ENCODE measurements at regions not wholly inside any gene's neighbourhood (a gene's known extent, or its start where the extent isn't known, plus 50 kb on each side); places are given as distances from the start of the nearest gene placed in this dataset.

GRCh38 chr18:38413193-38413592, 847.6 kb upstream of the CELF4 start:
- no peak overlapping the region for H3K4me3 ChIP-seq (ENCODE audit: low read depth, low read length)

DNA sequence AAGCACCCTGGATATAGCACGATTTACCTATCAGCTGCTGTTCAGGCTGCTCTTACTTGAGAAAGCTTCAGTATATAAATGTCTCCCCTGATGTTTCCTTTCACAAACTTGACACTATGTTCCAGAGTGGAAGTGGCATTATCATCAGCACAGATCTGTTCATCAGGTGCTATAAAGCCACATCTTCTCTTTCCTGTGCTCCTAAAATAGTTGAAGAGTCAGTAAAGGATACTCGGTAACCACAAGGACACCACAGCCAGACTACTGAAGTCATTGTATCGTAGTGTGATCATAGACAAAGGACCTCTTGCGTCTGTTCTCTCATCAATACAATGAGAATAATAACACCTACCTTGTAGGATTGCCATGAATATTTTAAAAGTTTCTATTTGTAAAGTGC, 841.0 kb upstream of the CELF4 start:
- no peak overlapping the region for H3K4me3 ChIP-seq (ENCODE audit: low read depth, low read length)

- H3K4me3 ChIP-seq (ENCODE audit: low read depth, low read length), result no peak overlapping the region
Observed at GRCh38 chr18:38402509-38402908, 836.9 kb upstream of the CELF4 start.

DNA sequence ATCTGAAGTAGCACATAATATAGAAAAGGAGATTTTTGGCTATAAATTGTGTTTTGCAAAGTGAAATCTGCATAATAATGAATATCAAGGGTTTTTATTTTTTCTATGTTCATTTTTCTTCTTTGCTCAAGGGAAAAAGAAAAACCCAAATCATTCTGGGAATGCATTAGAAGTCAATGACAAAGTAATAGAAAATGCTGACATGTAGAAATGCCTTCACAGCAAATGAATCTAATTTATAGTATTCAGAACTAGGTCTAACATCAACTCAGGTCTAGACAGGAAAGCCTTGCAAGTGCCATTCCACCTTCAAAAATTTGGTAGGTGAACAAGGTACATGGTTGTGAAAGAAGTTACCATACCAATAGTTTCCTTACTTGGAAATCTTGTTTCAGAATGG, 831.5 kb upstream of the CELF4 start:
- no peak overlapping the region for H3K4me3 ChIP-seq (ENCODE audit: low read depth, low read length)

- H3K4me3 ChIP-seq (ENCODE audit: low read depth, low read length), result no peak overlapping the region
Observed at GRCh38 chr18:38386146-38386545, 820.5 kb upstream of the CELF4 start.

- no peak overlapping the region for H3K4me3 ChIP-seq (ENCODE audit: low read depth, low read length)
Observed at GRCh38 chr18:38369772-38370690, 804.4 kb upstream of the CELF4 start.

GRCh38 chr18:38368886-38369285, 803.3 kb upstream of the CELF4 start:
- no peak overlapping the region for H3K4me3 ChIP-seq (ENCODE audit: low read depth, low read length)

- H3K4me3 ChIP-seq (ENCODE audit: low read depth, low read length), result no peak overlapping the region
Observed at GRCh38 chr18:38368246-38368645, 802.6 kb upstream of the CELF4 start.

DNA sequence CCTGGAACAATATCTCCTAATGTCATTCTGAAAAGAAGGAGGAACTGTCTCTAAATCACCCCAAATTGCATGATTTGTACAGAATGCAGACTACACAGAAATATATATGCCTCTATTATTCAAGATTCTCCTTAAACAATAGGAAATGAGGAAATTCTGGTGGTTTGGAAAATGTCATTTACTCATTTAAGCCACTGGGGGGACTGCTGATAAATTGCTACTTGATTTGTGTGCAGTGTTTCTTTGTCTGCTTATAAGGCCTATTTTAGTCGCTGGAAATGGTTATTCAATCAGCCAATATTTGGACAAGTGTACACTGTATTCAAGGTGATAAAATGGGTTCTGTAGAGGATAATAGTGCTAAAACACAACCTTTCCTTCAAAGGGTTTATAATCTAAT, 801.9 kb upstream of the CELF4 start:
- H3K4me3 ChIP-seq (ENCODE audit: low read depth, low read length), result no peak overlapping the region

DNA sequence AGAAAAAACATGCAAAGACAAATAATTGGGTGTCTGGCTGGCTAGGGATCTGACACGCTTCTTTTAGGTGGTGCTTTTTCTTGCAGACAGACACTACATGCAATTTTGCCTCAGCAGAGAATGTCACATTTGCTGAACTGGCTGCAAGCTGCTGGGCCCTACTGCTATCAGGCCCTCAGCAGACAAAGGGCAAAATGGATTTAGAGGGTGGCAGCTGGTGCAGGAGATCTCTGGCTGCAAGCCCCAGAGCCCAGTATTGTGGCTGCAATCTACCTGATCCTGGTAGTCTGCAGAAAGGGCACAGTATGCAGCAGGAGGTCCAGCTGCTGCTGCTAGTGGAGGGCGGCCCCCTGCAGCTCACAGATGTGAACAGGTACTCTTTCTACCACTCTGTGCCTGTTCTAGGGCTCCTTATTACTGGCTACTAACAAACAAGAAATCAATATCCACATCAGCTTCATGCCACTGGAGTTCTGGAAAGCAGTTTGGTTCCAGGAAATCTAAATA, 796.7 kb upstream of the CELF4 start:
- no peak overlapping the region for H3K4me3 ChIP-seq (ENCODE audit: low read depth, low read length)

GRCh38 chr18:38358805-38359657, 793.4 kb upstream of the CELF4 start:
- no peak overlapping the region for H3K4me3 ChIP-seq (ENCODE audit: low read depth, low read length)

DNA sequence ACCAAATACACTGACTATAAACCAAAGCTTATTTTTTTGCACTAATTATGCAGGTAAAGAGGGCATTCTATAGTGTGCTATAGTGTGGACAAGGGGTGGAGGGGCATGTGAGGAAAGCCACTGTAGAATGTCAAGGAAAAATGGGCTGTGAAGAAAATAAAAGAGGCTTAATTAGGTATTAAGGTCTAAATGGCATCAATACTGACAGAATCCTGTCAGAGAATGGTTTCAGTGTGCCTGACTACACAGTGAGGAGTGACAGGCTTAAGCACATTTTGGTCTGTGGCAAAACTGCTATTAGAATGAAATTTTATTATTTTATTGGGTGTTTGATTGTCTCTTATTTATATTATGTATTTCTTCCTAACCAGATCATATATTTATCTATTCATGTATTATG, 787.6 kb upstream of the CELF4 start:
- H3K4me3 ChIP-seq (ENCODE audit: low read depth, low read length), result no peak overlapping the region

GRCh38 chr18:38350141-38350540, 784.5 kb upstream of the CELF4 start:
- H3K4me3 ChIP-seq (ENCODE audit: low read depth, low read length), result no peak overlapping the region

DNA sequence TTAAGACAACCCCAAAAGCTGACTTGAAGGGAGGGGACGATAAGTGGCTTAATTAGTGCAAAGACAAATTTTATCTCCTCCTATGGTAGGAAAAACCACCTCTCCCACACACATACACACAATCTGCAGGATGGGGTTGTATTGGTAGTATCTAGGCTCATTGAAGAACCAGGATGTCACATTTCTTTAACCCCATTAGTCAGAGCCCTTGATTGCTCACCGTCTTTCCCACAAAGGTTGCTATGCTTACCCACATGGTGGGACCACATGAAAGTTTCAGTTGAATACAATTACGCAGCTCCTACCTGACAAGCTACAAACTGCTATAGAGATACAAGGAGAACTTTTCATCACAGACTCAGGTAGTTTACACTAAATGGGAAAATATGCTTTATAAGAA, 765.0 kb upstream of the CELF4 start:
- no peak overlapping the region for H3K4me3 ChIP-seq (ENCODE audit: low read depth, low read length)

- no peak overlapping the region for H3K4me3 ChIP-seq (ENCODE audit: low read depth, low read length)
Observed at GRCh38 chr18:38329145-38329544, 763.5 kb upstream of the CELF4 start.

DNA sequence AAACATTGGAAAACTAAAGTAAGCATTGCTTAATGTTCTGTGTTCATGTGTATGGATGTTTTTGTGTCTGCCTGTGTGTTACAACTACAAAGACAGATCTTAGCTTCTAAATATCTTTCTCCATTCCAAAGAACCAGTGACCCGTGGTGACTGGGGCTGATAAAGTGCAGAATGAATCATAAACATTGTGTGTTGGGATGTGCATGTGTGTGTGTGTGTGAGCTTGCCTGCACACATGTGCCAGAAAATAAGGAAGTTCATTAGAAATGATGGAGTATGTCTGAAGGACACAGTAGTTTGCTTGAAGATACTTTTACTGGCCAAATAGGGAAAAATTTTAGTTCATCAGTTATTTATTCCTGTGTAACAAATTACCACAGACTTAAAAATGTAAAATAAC, 756.6 kb upstream of the CELF4 start:
- no peak overlapping the region for H3K4me3 ChIP-seq (ENCODE audit: low read depth, low read length)

DNA sequence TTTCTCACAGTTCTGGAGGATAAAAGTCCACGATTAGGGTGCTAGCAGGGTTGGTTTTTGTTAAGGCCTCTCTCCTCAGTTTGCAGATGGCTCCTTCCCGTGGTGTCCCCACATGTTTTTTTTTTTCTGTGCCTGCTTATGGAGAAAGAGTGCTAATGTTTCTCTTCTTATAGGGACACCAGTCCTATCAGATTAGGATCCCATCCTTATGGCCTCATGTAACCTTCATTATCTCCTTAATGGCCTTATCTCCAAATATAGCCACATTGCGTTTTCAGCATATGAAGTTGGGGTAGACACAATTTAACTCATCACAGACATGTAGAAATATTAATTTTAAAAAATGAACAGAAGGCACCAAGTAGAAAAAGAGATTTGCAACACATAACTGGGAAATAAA, 755.7 kb upstream of the CELF4 start:
- H3K4me3 ChIP-seq (ENCODE audit: low read depth, low read length), result no peak overlapping the region

- no peak overlapping the region for H3K4me3 ChIP-seq (ENCODE audit: low read depth, low read length)
Observed at GRCh38 chr18:38318416-38318815, 752.8 kb upstream of the CELF4 start.

DNA sequence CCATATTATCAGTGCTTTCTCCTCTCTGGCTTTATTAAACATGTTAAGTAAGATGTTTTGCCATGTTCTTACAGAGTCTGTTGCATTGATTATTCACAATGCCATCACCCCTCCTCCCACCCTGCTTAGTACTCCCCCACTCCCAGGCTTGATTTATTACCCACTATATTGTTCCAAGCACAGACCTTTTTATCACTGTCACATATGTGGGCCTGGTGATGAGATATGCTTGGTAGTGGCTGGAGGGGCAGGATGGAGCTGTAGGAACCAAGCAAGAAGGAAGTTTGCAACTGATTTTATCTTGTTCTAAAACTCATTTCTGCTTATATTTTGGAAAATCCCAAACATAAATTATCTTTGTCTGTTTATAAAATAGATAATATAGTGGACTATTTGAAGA, 748.2 kb upstream of the CELF4 start:
- no peak overlapping the region for H3K4me3 ChIP-seq (ENCODE audit: low read depth, low read length)

DNA sequence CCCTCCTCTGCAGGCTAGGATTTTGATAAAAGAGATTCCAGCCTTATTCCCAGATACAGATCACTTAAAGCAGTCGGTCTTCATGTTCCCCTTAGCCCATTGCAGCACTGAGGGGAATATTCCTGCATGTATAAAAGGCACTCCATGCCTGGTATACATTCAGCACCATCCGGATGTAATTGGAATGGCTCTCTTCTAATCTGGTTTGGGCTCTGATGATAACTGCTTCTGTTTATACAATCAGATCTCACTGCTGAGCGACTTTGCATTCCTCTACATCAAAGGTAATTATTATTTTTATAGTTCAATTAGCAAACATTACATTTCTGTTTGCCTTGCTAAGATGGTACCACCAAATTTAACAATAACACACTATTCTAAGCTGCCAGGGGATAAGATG, 746.9 kb upstream of the CELF4 start:
- H3K4me3 ChIP-seq (ENCODE audit: low read depth, low read length), result no peak overlapping the region

- H3K4me3 ChIP-seq (ENCODE audit: low read depth, low read length), result no peak overlapping the region
Observed at GRCh38 chr18:38310936-38311335, 745.3 kb upstream of the CELF4 start.

DNA sequence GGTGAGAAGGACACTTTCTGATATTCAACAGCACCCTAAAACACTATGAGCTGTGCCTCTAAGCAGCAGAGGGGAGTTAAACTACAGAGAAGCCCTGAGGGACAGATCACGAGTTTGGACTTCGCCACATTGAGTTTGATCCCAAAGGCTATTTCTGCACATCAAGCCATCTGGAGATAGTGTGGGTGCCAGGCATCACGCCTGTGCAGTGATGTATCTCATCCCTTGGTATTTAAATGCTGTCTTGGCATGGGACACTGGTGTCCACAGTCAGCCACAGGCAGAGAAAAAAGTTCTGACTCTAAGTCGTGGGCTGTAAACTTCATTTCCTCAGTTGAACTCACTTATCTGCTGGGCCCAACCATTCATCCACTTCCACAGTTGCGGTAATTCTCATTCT, 742.3 kb upstream of the CELF4 start:
- H3K4me3 ChIP-seq (ENCODE audit: low read depth, low read length), result no peak overlapping the region
